ENCODE measurements at regions not wholly inside any gene's neighbourhood (a gene's known extent, or its start where the extent isn't known, plus 50 kb on each side); places are given as distances from the start of the nearest gene placed in this dataset.

DNA sequence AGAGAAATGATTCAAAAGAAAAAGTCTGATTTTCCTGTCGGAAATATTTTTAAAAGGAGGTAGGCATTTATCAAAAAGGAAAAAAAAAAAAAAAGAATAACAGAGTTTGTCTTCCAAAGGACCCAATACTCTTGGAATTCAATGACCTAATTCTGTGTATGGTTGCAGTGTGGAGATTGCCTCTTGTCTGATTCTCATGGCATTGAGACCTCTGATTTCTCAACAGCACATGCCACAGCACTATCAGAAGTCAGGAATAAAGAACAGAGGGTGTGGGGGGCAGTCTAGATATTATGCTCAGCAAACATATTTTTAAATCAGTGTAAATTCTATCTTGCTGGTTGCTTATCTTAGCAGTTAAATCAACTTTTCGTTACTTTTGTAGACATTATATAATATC is 81.3 kb upstream of the SOX9 start:
- no peaks in the 10 kb centered on the region for H3K79me2 ChIP-seq (ENCODE audit: control insufficient read depth, insufficient read depth, low read length, poor library complexity)
- H3K9ac ChIP-seq (ENCODE audit: low read length): no peak overlapping the region
- no peak overlapping the region for H4K8ac ChIP-seq (ENCODE audit: low read depth, low read length)
- no peak overlapping the region for H2AFZ ChIP-seq (ENCODE audit: insufficient read depth, low read length, poor library complexity)
- H3K4me2 ChIP-seq (ENCODE audit: low read length): no peak overlapping the region
- DNase-seq: no peak
- no peak overlapping the region for H2BK120ac ChIP-seq (ENCODE audit: insufficient read depth, low read length, poor library complexity)
- H2AK5ac ChIP-seq (ENCODE audit: low read length): no peak overlapping the region
- no peak overlapping the region for H2BK5ac ChIP-seq (ENCODE audit: low read depth, low read length, poor library complexity)
- no peaks in the 10 kb centered on the region for H3K9me3 ChIP-seq (ENCODE audit: insufficient read depth, low read depth, low read length)
- no peaks in the 10 kb centered on the region for H3K27me3 ChIP-seq (ENCODE audit: insufficient read depth, low read length)
- no peak overlapping the region for H3K14ac ChIP-seq (ENCODE audit: low read length)
- H2BK12ac ChIP-seq (ENCODE audit: low read length): no peak overlapping the region
- no peaks in the 10 kb centered on the region for H3K79me1 ChIP-seq (ENCODE audit: low read length)
- no peak overlapping the region for H3K4ac ChIP-seq (ENCODE audit: low read depth, low read length)
- H3K36me3 ChIP-seq (ENCODE audit: control insufficient read depth in 1 of 2, insufficient read depth in 2 of 2, low read length in 2 of 2): no peaks in the 10 kb centered on the region
- H4K12ac ChIP-seq (ENCODE audit: low read depth, low read length): no peak overlapping the region
- H3K27ac ChIP-seq (ENCODE audit: low read depth, low read length): no peak overlapping the region
- H4K91ac ChIP-seq (ENCODE audit: low read depth, low read length): no peak overlapping the region
- H3K18ac ChIP-seq (ENCODE audit: low read length): no peak overlapping the region
- H3K23ac ChIP-seq (ENCODE audit: low read length): no peak overlapping the region
- no peaks in the 10 kb centered on the region for H3K4me1 ChIP-seq (ENCODE audit: control insufficient read depth in 1 of 2, insufficient read depth in 2 of 2, low read length in 2 of 2)
- no CpG with 5 or more reads among the region's 2 CpGs for WGBS (ENCODE audit: extremely low coverage, insufficient coverage, insufficient read length)
- no peak overlapping the region for H3K4me3 ChIP-seq (ENCODE audit: low read depth, low read length)

GRCh38 chr17:72046178-72046577 is 74.6 kb upstream of the SOX9 start:
- WGBS (ENCODE audit: extremely low coverage, insufficient coverage, insufficient read length): no CpG with 5 or more reads among the region's 3 CpGs
- no peak overlapping the region for H4K12ac ChIP-seq (ENCODE audit: low read depth, low read length)

DNA sequence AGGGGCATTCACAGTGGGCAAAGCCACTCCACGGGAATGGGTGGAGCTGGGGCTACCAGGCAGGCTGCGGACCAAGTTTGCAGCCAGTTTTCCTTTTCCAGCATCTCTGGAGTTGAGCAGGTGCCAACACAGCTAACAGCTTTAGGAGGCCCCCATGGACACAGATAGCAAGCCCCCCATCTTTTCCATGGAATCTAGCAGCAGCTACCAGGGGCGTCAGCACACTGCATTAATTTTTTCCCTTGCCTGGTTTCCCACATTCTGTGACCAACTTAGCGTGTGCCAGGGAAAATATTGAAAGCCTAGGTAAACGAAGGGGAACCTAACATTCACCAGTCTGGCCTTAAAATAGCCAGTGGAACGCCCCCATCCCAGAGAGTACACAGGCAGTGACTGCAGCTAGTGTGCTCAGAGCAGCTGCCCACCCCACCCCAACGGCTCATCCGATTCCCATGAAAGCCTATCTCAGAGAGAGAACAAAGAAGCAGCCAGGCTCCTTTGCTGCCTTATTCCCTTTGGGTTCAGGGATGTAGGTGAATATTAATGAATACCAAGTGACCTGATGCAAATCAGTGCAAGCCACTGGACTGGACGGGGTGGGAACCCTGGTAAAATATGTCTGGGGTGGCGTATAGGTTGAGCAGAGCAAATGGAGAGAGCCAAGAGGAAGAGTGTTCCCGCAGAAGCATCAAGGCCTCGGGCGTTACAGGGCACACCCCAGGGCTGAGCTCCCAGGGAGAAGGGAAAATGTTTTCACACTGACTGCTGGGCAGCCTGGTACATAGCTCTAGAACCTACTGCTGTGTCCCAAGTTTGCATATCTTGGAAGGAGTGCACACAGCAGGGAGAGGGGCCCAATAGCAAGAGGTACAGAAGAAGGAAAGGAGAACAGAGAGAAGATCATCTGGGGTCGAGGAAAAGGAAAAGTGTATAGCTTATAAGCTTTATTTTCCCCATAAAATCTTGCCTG is 73.9 kb upstream of the SOX9 start:
- H4K91ac ChIP-seq (ENCODE audit: low read depth, low read length): no peak overlapping the region
- no peak overlapping the region for H2BK120ac ChIP-seq (ENCODE audit: insufficient read depth, low read length, poor library complexity)
- H3K9me3 ChIP-seq (ENCODE audit: insufficient read depth, low read depth, low read length): no peaks in the 10 kb centered on the region
- no peaks in the 10 kb centered on the region for H3K4me1 ChIP-seq (ENCODE audit: control insufficient read depth in 1 of 2, insufficient read depth in 2 of 2, low read length in 2 of 2)
- H3K23ac ChIP-seq (ENCODE audit: low read length): no peak overlapping the region
- H3K36me3 ChIP-seq (ENCODE audit: control insufficient read depth in 1 of 2, insufficient read depth in 2 of 2, low read length in 2 of 2): no peaks in the 10 kb centered on the region
- H2BK5ac ChIP-seq (ENCODE audit: low read depth, low read length, poor library complexity): no peak overlapping the region
- H3K9ac ChIP-seq (ENCODE audit: low read length): no peak overlapping the region
- H2AK5ac ChIP-seq (ENCODE audit: low read length): no peak overlapping the region
- no peak overlapping the region for H3K4me2 ChIP-seq (ENCODE audit: low read length)
- H3K4ac ChIP-seq (ENCODE audit: low read depth, low read length): no peak overlapping the region
- no peak overlapping the region for H3K4me3 ChIP-seq (ENCODE audit: low read depth, low read length)
- no peak for DNase-seq
- H2AFZ ChIP-seq (ENCODE audit: insufficient read depth, low read length, poor library complexity): no peak overlapping the region
- no CpG with 5 or more reads among the region's 14 CpGs for WGBS (ENCODE audit: extremely low coverage, insufficient coverage, insufficient read length)
- no peaks in the 10 kb centered on the region for H3K79me1 ChIP-seq (ENCODE audit: low read length)
- H3K27me3 ChIP-seq (ENCODE audit: insufficient read depth, low read length): no peaks in the 10 kb centered on the region
- no peak overlapping the region for H4K8ac ChIP-seq (ENCODE audit: low read depth, low read length)
- no peak overlapping the region for H4K12ac ChIP-seq (ENCODE audit: low read depth, low read length)
- H3K14ac ChIP-seq (ENCODE audit: low read length): no peak overlapping the region
- no peaks in the 10 kb centered on the region for H3K79me2 ChIP-seq (ENCODE audit: control insufficient read depth, insufficient read depth, low read length, poor library complexity)
- no peak overlapping the region for H3K27ac ChIP-seq (ENCODE audit: low read depth, low read length)
- H3K18ac ChIP-seq (ENCODE audit: low read length): no peak overlapping the region
- H2BK12ac ChIP-seq (ENCODE audit: low read length): no peak overlapping the region

More at GRCh38 chr17:72046178-72046577, 74.6 kb upstream of the SOX9 start:
- Histone ChIP-seq H2BK5ac (ENCODE audit: low read depth, low read length, poor library complexity) (no peak overlapping the region), H3K4ac (ENCODE audit: low read depth, low read length) (no peak overlapping the region), H3K9me3 (ENCODE audit: insufficient read depth, low read depth, low read length) (no peaks in the 10 kb centered on the region), H4K91ac (ENCODE audit: low read depth, low read length) (no peak overlapping the region), H3K27ac (ENCODE audit: low read depth, low read length) (no peak overlapping the region), H3K27me3 (ENCODE audit: insufficient read depth, low read length) (no peaks in the 10 kb centered on the region), H2AFZ (ENCODE audit: insufficient read depth, low read length, poor library complexity) (no peak overlapping the region), H3K79me2 (ENCODE audit: control insufficient read depth, insufficient read depth, low read length, poor library complexity) (no peaks in the 10 kb centered on the region), H3K36me3 (ENCODE audit: control insufficient read depth in 1 of 2, insufficient read depth in 2 of 2, low read length in 2 of 2) (no peaks in the 10 kb centered on the region), H4K8ac (ENCODE audit: low read depth, low read length) (no peak overlapping the region), H2AK5ac (ENCODE audit: low read length) (no peak overlapping the region), H3K18ac (ENCODE audit: low read length) (no peak overlapping the region), H2BK12ac (ENCODE audit: low read length) (no peak overlapping the region), H3K4me2 (ENCODE audit: low read length) (no peak overlapping the region), H3K14ac (ENCODE audit: low read length) (no peak overlapping the region), H3K9ac (ENCODE audit: low read length) (no peak overlapping the region), H3K4me1 (ENCODE audit: control insufficient read depth in 1 of 2, insufficient read depth in 2 of 2, low read length in 2 of 2) (no peaks in the 10 kb centered on the region), H3K23ac (ENCODE audit: low read length) (no peak overlapping the region), H3K4me3 (ENCODE audit: low read depth, low read length) (no peak overlapping the region), H3K79me1 (ENCODE audit: low read length) (no peaks in the 10 kb centered on the region), H2BK120ac (ENCODE audit: insufficient read depth, low read length, poor library complexity) (no peak overlapping the region)
- DNase-seq: no peak

DNA sequence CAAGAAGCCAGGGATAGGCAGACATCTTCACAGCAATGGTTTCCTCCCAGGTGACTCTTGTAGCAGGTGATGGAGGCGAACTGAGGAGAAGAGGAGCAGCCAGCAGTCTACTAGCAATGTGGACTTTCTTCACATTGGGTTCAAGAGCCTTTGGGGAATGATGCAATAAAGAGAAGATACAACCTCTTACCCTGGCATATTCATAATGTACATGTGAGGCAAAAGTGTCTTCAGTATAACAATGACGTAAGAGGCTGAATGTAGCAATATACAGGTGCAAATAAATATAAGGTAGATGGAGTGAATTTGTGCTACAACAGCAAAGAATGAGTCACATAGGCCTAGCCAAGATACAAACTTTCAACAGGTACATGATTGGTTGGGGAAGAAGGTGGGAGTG is 70.9 kb upstream of the SOX9 start:
- Histone ChIP-seq H3K4me3 (ENCODE audit: low read depth, low read length) (no peak overlapping the region), H2BK5ac (ENCODE audit: low read depth, low read length, poor library complexity) (no peak overlapping the region), H2BK12ac (ENCODE audit: low read length) (no peak overlapping the region), H3K4me2 (ENCODE audit: low read length) (no peak overlapping the region), H4K8ac (ENCODE audit: low read depth, low read length) (no peak overlapping the region), H3K23ac (ENCODE audit: low read length) (no peak overlapping the region), H3K27ac (ENCODE audit: low read depth, low read length) (no peak overlapping the region), H3K9me3 (ENCODE audit: insufficient read depth, low read depth, low read length) (no peaks in the 10 kb centered on the region), H3K18ac (ENCODE audit: low read length) (no peak overlapping the region), H2AFZ (ENCODE audit: insufficient read depth, low read length, poor library complexity) (no peak overlapping the region), H3K79me2 (ENCODE audit: control insufficient read depth, insufficient read depth, low read length, poor library complexity) (no peaks in the 10 kb centered on the region), H3K79me1 (ENCODE audit: low read length) (no peaks in the 10 kb centered on the region), H2BK120ac (ENCODE audit: insufficient read depth, low read length, poor library complexity) (no peak overlapping the region), H3K14ac (ENCODE audit: low read length) (no peak overlapping the region), H4K91ac (ENCODE audit: low read depth, low read length) (no peak overlapping the region), H3K27me3 (ENCODE audit: insufficient read depth, low read length) (no peaks in the 10 kb centered on the region), H4K12ac (ENCODE audit: low read depth, low read length) (no peak overlapping the region), H3K4me1 (ENCODE audit: control insufficient read depth in 1 of 2, insufficient read depth in 2 of 2, low read length in 2 of 2) (no peaks in the 10 kb centered on the region), H3K4ac (ENCODE audit: low read depth, low read length) (no peak overlapping the region), H3K9ac (ENCODE audit: low read length) (no peak overlapping the region), H2AK5ac (ENCODE audit: low read length) (no peak overlapping the region), H3K36me3 (ENCODE audit: control insufficient read depth in 1 of 2, insufficient read depth in 2 of 2, low read length in 2 of 2) (no peaks in the 10 kb centered on the region)
- no peak for DNase-seq
- no CpG with 5 or more reads among the region's 2 CpGs for WGBS (ENCODE audit: extremely low coverage, insufficient coverage, insufficient read length)
